ENCODE measurements at regions not wholly inside any gene's neighbourhood (a gene's known extent, or its start where the extent isn't known, plus 50 kb on each side); places are given as distances from the start of the nearest gene placed in this dataset.

- TF ChIP-seq FOXK2 (IDR thresholded peaks at IDR 0.05) (no peak), TARDBP (IDR thresholded peaks at IDR 0.05) (no peak), FOXA1 (IDR thresholded peaks at IDR 0.05) (no peak), ZNF384 (IDR thresholded peaks at IDR 0.05) (no peak), ARNT (IDR thresholded peaks at IDR 0.05) (no peak), SP1 (IDR thresholded peaks at IDR 0.05) (no peak)
Observed at GRCh38 chr9:100865648-100866047, 162.9 kb upstream of the PLPPR1 start.
